CD14-positive monocyte (primary cell): ENCODE measurements at regions not wholly inside any gene's neighbourhood (a gene's known extent, or its start where the extent isn't known, plus 50 kb on each side); places are given as distances from the start of the nearest gene placed in this dataset.

Experiments used
- DNase-seq, 3 donors: peaks; one replicate each; pipeline ENCODE4 v3.0.0-alpha.2; 2011 to 2022
- H2AFZ ChIP-seq: 2 replicates; pipeline ENCODE4 v1.6.0; 2012; ENCODE audit warnings: mild to moderate bottlenecking, low read depth, low read length, inconsistent platforms; ENCODE audit not compliant: insufficient read depth, poor library complexity, severe bottlenecking
- H3K27ac ChIP-seq, 2 donors: 1 replicate in 1 of 2; 2 replicates in 1 of 2; pipeline ENCODE4 v1.5.1; 2012 to 2013; ENCODE audit warnings: low read length in 2 of 2, control low read depth in 1 of 2, inconsistent platforms in 1 of 2, low read depth in 1 of 2, mild to moderate bottlenecking in 1 of 2
- H3K27me3 ChIP-seq, 2 donors: one replicate each; pipeline versions ENCODE4 v1.6.0 to v1.6.1; 2011 to 2013; ENCODE audit warnings: low read length in 2 of 2; ENCODE audit not compliant: control insufficient read depth in 2 of 2, insufficient read depth in 2 of 2
- H3K36me3 ChIP-seq, 2 donors: replicated peaks in 1 of 2; 1 replicate in 1 of 2; 2 replicates in 1 of 2; pipeline versions ENCODE4 v1.5.1 to v1.6.1; 2012 to 2013; ENCODE audit warnings: low read length in 2 of 2, control low read depth in 1 of 2, inconsistent platforms in 1 of 2, mild to moderate bottlenecking in 1 of 2; ENCODE audit not compliant: insufficient read depth in 2 of 2, control insufficient read depth in 1 of 2
- H3K4me1 ChIP-seq, 2 donors: 1 replicate in 1 of 2; 2 replicates in 1 of 2; pipeline versions ENCODE4 v1.5.1 to v1.6.1; 2012 to 2013; ENCODE audit warnings: low read length in 2 of 2, control low read depth in 1 of 2, inconsistent platforms in 1 of 2, mild to moderate bottlenecking in 1 of 2, moderate library complexity in 1 of 2; ENCODE audit not compliant: insufficient read depth in 2 of 2, control insufficient read depth in 1 of 2
- H3K4me2 ChIP-seq: replicated peaks from 2 replicates; pipeline ENCODE3; 2012; ENCODE audit warnings: low read length, moderate library complexity, mild to moderate bottlenecking; ENCODE audit not compliant: poor library complexity, severe bottlenecking; ENCODE audit errors: extremely low read depth
- H3K4me3 ChIP-seq, 3 experiments: fragments of 200-600 bp in 1 of 3; sonication (generic) in 1 of 3; replicated peaks in 1 of 3; 1 replicate in 2 of 3; 2 replicates in 1 of 3; pipeline ENCODE4 v1.5.1; 2011 to 2013; ENCODE audit warnings: low read length in 3 of 3, mild to moderate bottlenecking in 3 of 3, control low read depth in 2 of 3, low read depth in 2 of 3, inconsistent platforms in 1 of 3, moderate library complexity in 1 of 3
- H3K79me2 ChIP-seq: 2 replicates; pipeline ENCODE4 v1.6.0; 2012; ENCODE audit warnings: mild to moderate bottlenecking, control low read depth, inconsistent platforms, low read length, moderate library complexity; ENCODE audit not compliant: insufficient read depth
- H3K9ac ChIP-seq: 2 replicates; pipeline ENCODE4 v1.6.0; 2017; ENCODE audit warnings: low read length, mild to moderate bottlenecking; ENCODE audit not compliant: insufficient read depth, poor library complexity, severe bottlenecking
- H3K9me3 ChIP-seq, 2 donors: replicated peaks in 1 of 2; 1 replicate in 1 of 2; 2 replicates in 1 of 2; pipeline versions ENCODE4 v1.5.1 to v1.6.1; 2012 to 2013; ENCODE audit warnings: low read length in 2 of 2, control low read depth in 1 of 2; ENCODE audit not compliant: control insufficient read depth in 1 of 2, insufficient read depth in 1 of 2
- H4K20me1 ChIP-seq: 2 replicates; pipeline ENCODE4 v1.6.0; 2012; ENCODE audit warnings: mild to moderate bottlenecking, low read length, control low read depth, moderate library complexity; ENCODE audit not compliant: insufficient read depth
- H3K27ac Mint-ChIP-seq, 7 donors: one replicate each; pipeline ENCODE4 v1.8.0; 2020; ENCODE audit warnings: mild to moderate bottlenecking in 7 of 7, mixed read lengths in 7 of 7, moderate library complexity in 6 of 7, inconsistent platforms in 2 of 7
- H3K27me3 Mint-ChIP-seq, 3 donors: one replicate each; pipeline ENCODE4 v1.8.0; 2021 to 2022; ENCODE audit warnings: low read depth in 3 of 3, mild to moderate bottlenecking in 3 of 3, mixed read lengths in 3 of 3, moderate library complexity in 3 of 3, inconsistent platforms in 1 of 3
- H3K36me3 Mint-ChIP-seq, 2 donors: one replicate each; pipeline ENCODE4 v1.8.0; 2020; ENCODE audit warnings: mixed read lengths in 2 of 2, inconsistent platforms in 1 of 2, mild to moderate bottlenecking in 1 of 2
- H3K4me1 Mint-ChIP-seq: one replicate; pipeline ENCODE4 v1.8.0; 2020; ENCODE audit warnings: mild to moderate bottlenecking, mixed read lengths
- H3K4me3 Mint-ChIP-seq, 2 donors: one replicate each; pipeline ENCODE4 v1.8.0; 2020; ENCODE audit warnings: mild to moderate bottlenecking in 2 of 2, mixed read lengths in 2 of 2, moderate library complexity in 1 of 2
- H3K9me3 Mint-ChIP-seq, 7 donors: one replicate each; pipeline ENCODE4 v1.8.0; 2020 to 2022; ENCODE audit warnings: mixed read lengths in 7 of 7, mild to moderate bottlenecking in 6 of 7, moderate library complexity in 6 of 7, inconsistent platforms in 2 of 7
- CTCF ChIP-seq: fragments of 200-600 bp; IDR thresholded peaks from one replicate; pipeline ENCODE4 v1.8.0; 2022; ENCODE audit warnings: antibody characterized with exemption, mild to moderate bottlenecking
- WGBS: methylation state at CpG from one replicate; pipeline ENCODE4 v1.1.5; 2013; ENCODE audit warnings: missing lambda C conversion rate; ENCODE audit not compliant: insufficient coverage; 5-methylcytosine and 5-hydroxymethylcytosine counted together
- intact Hi-C, 2 donors: fragments of 100-400 bp; cut with micrococcal nuclease; formaldehyde crosslinking; loops; one replicate each; pipeline versions ENCODE4 v1.15.0 to v1.15.1; 2023

GRCh38 chr3:64872345-64872744, 184.5 kb upstream of the ADAMTS9 start:
- TF ChIP-seq CTCF = no peak
- no peaks in the 10 kb centered on the region for H3K27me3 Mint-ChIP-seq
- no peaks in the 10 kb centered on the region for H3K79me2 ChIP-seq

GRCh38 chr3:64871834-64872249, 184.0 kb upstream of the ADAMTS9 start:
- no peak for DNase-seq
- no peaks in the 10 kb centered on the region for H3K4me1 Mint-ChIP-seq
- H3K9me3 Mint-ChIP-seq = peaks cover 0 to 11% (median 5%) of the 10 kb centered on the region in 7 donors
- no peak for TF ChIP-seq CTCF
- no peak overlapping the region for H3K4me2 ChIP-seq
- no peak overlapping the region for H3K27ac Mint-ChIP-seq
- intact Hi-C loops = no loop called here
- no peaks in the 10 kb centered on the region for H3K79me2 ChIP-seq
- no peaks in the 10 kb centered on the region for H3K27me3 Mint-ChIP-seq
- H2AFZ ChIP-seq = no peak overlapping the region
- no peaks in the 10 kb centered on the region for H4K20me1 ChIP-seq
- no peak overlapping the region for H3K9ac ChIP-seq
- H3K4me3 Mint-ChIP-seq = no peak overlapping the region
- no peaks in the 10 kb centered on the region for H3K27me3 ChIP-seq
- peaks cover 3 to 9% of the 10 kb centered on the region in 2 donors for H3K9me3 ChIP-seq
- WGBS = no CpG with 5 or more reads among the region's 2 CpGs
- H3K4me3 ChIP-seq = no peak overlapping the region
- H3K27ac ChIP-seq = no peak overlapping the region
- H3K36me3 ChIP-seq = no peaks in the 10 kb centered on the region
- no peaks in the 10 kb centered on the region for H3K36me3 Mint-ChIP-seq
- H3K4me1 ChIP-seq = no peaks in the 10 kb centered on the region

More at GRCh38 chr3:64872345-64872744, 184.5 kb upstream of the ADAMTS9 start:
- H3K4me1 Mint-ChIP-seq = no peaks in the 10 kb centered on the region
- no peak overlapping the region for H3K9ac ChIP-seq
- no peak for DNase-seq
- intact Hi-C loops = no loop called here
- H3K9me3 Mint-ChIP-seq = peaks cover 0 to 9% (median 5%) of the 10 kb centered on the region in 7 donors
- H3K36me3 Mint-ChIP-seq = no peaks in the 10 kb centered on the region
- no peaks in the 10 kb centered on the region for H4K20me1 ChIP-seq
- no peak overlapping the region for H3K27ac ChIP-seq
- H3K4me3 Mint-ChIP-seq = no peak overlapping the region
- peaks cover 3 to 9% of the 10 kb centered on the region in 2 donors for H3K9me3 ChIP-seq
- no peaks in the 10 kb centered on the region for H3K36me3 ChIP-seq
- H3K4me2 ChIP-seq = no peak overlapping the region
- no peak overlapping the region for H2AFZ ChIP-seq
- no peaks in the 10 kb centered on the region for H3K4me1 ChIP-seq
- H3K4me3 ChIP-seq = no peak overlapping the region
- H3K27ac Mint-ChIP-seq = no peak overlapping the region
- no peaks in the 10 kb centered on the region for H3K27me3 ChIP-seq
